ENCODE measurements at regions not wholly inside any gene's neighbourhood (a gene's known extent, or its start where the extent isn't known, plus 50 kb on each side); places are given as distances from the start of the nearest gene placed in this dataset.
"Not testable (repeated sequence)": the region's sequence is repeated elsewhere in the genome, so short reads cannot be mapped to it uniquely, and the experiment has no call there.

- DNase-seq, result no peak
Observed at GRCh38 chr10:124200011-124200410, 106.6 kb upstream of the CHST15 start.

- DNase-seq, result no peak
Observed at GRCh38 chr10:124198871-124199270, 105.5 kb upstream of the CHST15 start.

DNA sequence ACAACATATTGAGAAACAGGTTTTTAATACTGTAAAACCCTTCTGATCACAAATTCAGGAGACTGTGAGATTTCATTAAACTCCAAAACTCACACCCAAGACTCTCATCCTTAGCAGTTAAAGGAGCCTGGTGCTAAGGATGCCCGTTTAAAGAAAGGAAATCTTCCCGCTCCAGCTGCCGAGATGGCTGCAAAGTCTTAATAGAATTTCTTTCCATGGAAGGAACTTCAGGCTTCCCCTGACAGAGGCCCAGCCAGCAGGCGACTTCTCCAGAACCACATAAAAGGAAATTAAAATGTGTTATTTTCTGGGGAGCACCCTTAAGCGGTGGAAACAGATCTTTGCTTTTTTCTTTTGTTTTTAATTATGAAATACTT is 104.7 kb upstream of the CHST15 start:
- DNase-seq, result no peak

GRCh38 chr10:124197371-124198124 is 104.2 kb upstream of the CHST15 start:
- no peak for DNase-seq

- DNase-seq, result no peak
Observed at GRCh38 chr10:124196659-124197058, 103.3 kb upstream of the CHST15 start.

GRCh38 chr10:124194199-124194824 is 100.9 kb upstream of the CHST15 start:
- DNase-seq, result no peak

DNA sequence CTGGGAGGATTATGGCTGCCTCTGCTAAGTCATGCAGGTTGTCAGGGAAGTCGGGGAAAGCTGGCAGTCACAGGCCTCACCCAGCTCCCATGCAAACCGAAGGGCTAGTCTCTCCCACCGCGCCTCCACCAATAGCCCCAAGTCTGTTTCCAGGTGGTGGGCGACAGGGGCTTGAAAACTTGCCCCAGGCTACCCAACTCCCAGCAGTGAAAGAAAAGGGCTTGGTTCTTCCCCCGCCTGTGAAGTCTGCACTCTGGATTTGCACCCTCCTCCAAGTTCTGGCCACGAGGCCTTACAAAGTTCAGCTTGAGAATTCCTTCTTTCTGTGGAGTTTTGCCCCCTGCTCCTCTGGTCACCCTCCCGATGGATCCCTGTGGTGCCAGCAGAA is 99.9 kb upstream of the CHST15 start:
- no peak for DNase-seq

DNA sequence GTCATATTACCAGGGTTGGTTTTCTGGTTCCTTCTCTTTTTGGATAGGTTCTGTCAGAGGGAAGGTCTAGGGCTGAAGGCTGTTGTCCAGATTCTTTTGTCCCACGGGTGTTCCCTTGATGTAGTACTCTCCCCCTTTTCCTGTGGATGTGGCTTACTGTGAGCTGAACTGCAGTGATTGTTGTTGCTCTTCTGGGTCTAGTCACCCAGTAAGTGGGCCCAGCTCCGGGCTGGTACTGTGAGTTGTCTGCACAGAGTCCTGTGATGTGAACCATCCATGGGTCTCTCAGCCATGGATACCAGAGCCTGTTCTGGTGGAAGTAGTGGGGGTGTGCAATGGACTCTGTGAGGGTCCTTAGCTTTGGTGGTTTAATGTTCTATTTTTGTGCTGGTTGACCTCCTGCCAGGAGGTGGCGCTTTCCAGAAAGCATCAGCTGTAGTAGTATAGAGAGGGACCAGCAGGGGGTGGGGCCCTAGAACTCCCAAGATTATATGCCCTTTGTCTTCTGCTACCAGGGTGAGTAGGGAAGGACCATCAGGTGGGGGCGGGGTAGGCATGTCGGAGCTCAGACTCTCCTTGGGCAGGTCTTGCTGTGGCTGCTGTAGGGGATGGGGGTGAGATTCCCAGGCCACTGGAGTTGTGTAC is 99.4 kb upstream of the CHST15 start:
- not testable (repeated sequence) for DNase-seq

GRCh38 chr10:124190476-124190875 is 97.1 kb upstream of the CHST15 start:
- not testable (repeated sequence) for DNase-seq

- DNase-seq, result no peak
Observed at GRCh38 chr10:124186956-124187355, 93.6 kb upstream of the CHST15 start.

GRCh38 chr10:124185084-124185483 is 91.7 kb upstream of the CHST15 start:
- DNase-seq, result no peak

DNA sequence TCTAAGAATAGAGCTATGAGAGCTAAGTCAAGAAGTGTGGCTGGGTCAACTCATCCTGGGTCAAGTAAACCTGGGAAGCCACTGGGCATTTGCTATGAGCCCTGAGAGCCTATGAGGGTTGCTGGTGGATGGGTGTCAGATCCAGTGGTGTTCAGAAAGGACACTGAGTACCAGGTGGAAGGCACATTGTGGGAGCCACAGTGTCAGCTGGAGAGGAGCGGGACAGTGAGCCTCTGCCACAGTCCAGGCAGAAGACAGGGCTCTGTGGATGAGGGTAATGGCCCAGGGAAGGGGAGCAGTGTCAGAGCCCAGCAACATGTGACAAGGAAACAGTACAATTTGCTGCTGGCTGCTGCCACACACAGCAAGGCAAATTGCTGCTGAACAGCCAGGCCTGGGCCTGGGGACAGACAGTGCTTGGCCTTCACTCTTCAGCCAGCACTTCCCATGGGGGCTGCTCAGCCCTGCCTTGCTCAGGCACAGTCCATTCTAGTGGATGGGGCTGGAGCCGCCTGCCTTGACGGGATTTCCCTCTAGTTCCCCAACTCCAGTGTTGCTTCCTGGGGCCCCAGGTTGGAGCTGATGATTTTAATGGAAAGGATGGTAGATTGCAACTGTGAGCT is 90.9 kb upstream of the CHST15 start:
- DNase-seq, result no peak

DNA sequence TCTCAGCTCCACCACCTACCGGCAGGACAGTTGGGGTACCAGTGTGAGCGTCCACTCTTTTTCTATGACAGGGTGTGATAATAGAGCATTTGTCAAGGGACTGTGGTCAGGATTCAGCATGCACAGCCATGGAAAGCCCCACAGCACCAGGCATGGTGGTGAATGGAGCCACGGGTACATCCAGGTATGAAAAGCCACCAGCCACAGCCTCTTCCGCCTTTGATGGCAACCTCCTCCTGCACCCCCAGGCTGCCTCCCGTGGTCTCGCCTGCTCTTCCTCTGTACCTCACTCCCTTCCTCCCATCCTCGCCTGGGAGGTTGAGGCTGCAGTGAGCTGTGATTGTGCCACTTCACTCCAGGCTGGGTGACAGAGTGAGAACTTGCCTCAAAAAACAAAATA is 90.2 kb upstream of the CHST15 start:
- DNase-seq, result no peak

DNA sequence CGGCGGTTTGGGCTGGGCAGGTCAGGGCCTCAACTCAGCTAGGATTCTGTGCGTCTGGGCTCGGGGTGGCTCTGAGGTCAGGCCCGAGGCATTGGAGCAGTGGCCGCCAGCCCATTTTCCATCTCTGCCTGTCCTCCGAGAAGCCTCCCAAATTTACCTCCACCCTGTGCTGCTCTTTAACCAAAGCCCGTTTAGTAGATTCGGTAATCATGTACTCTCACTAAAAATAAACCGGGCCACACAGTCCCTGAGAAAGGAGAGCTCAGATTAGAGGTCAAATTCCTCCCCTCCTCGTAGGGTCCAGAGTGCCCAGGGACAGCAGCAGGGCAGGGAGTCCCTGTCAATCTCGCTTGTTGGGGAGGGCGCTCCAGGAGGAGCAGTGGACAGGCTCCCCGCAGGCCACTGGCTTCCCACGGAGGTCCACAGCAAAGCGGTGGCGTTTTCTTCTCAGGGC is 88.7 kb upstream of the CHST15 start:
- no peak for DNase-seq

GRCh38 chr10:124181656-124182055 is 88.3 kb upstream of the CHST15 start:
- DNase-seq, result no peak

- no peak for DNase-seq
Observed at GRCh38 chr10:124180947-124181549, 87.7 kb upstream of the CHST15 start.

DNA sequence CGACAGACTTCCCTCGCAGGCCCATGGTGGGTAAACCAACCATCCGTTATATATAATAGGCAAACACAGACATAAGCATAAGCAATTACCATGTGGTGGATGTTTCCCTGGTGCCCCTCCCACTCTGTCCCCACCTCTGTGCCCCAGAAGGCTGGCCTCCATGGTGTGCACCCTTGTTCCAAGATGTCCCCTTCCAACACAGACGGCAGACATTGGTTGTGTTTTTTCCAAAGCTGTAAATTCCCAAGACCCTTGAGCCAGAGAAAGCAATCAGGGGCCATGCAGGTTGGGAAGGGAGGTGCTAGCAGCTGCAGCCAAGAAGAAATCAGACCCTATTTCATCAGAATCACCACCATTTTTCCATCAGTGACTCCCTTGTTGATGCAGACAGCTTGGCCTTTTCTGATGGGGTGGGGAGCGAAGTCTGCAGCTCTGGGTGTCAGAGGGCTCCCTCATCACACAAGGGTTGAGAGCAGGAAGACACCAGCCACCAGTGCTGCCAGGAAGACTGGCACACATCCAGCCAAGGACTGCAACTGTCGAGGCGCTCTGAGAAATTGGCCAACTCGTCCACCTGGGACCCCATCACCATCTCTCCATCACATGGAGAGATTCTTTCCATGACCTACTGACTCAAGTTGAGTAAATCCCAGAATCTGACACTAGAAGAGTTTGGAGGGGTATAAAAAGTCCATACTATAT is 86.8 kb upstream of the CHST15 start:
- DNase-seq, result no peak

- no peak for DNase-seq
Observed at GRCh38 chr10:124179308-124180043, 86.1 kb upstream of the CHST15 start.

- no peak for DNase-seq
Observed at GRCh38 chr10:124177180-124177518, 83.8 kb upstream of the CHST15 start.

GRCh38 chr10:124176349-124177179 is 83.2 kb upstream of the CHST15 start:
- no peak for DNase-seq

- DNase-seq, result no peak
Observed at GRCh38 chr10:124175701-124176348, 82.4 kb upstream of the CHST15 start.
